GM06990 (cell line): ENCODE measurements at regions not wholly inside any gene's neighbourhood (a gene's known extent, or its start where the extent isn't known, plus 50 kb on each side); places are given as distances from the start of the nearest gene placed in this dataset.

ENCODE experiments used
- DNase-seq: peaks from one replicate; pipeline ENCODE4 v3.0.0-alpha.2; 2011; ENCODE audit not compliant: insufficient read length; ENCODE audit errors: extremely low read depth
- H3K27me3 ChIP-seq: replicated peaks from 2 replicates; pipeline ENCODE4 v1.6.0; 2011; ENCODE audit warnings: low read length; ENCODE audit not compliant: control insufficient read depth, insufficient read depth
- H3K36me3 ChIP-seq: 2 replicates; pipeline ENCODE4 v1.5.1; 2011; ENCODE audit warnings: low read length; ENCODE audit not compliant: control insufficient read depth, insufficient read depth
- H3K4me3 ChIP-seq: replicated peaks from 2 replicates; pipeline ENCODE4 v1.5.1; 2011; ENCODE audit warnings: low read depth, mild to moderate bottlenecking, control low read depth, low read length
- CTCF ChIP-seq: IDR thresholded peaks from 2 replicates; pipeline ENCODE4 v1.5.1; 2011; ENCODE audit warnings: low read length, control low read depth, mild to moderate bottlenecking, inconsistent platforms; ENCODE audit not compliant: insufficient read depth, poor library complexity, severe bottlenecking

GRCh38 chr2:128535953-128536352 lies 217.3 kb upstream of the HS6ST1 start:
- Histone ChIP-seq H3K27me3 (no peaks in the 10 kb centered on the region; the same call in 1 of the 2 replicates), H3K36me3 (no peaks in the 10 kb centered on the region), H3K4me3 (no peak overlapping the region)
- no peak for TF ChIP-seq CTCF
- DNase-seq = no peak

DNA sequence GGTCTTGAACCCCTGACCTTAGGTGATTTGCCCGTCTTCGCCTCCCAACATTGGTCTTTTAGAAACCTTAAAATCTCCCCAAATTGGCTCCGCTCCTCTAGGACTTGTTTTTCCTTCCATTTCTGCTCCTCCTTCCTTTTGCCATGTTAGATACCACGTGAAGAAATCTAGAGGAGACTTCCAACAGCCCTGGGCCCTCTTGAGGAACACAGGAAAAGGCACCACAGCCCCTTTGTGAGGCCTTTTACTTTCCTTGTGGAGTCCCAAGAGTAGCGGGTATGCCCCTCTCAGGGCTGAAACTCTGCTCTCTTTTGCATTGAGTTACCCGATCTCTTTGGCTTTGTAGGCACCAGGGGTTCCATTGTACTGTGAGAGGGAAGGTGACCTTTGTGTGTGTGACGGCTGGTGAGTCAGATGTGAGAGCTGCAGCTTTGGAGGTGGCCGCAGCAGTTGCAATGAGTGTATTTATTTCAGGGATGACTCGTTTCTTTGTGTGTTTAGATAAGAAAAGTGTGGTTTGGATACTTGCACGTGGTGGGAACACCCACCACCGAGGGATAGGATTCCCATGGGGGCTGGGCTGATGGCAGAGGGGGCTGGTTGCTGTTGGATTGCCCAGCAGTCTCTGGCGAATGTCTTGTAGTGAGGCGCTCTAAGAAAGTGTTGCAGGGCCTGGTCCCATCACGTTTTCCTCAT lies 218.4 kb upstream of the HS6ST1 start:
- no peak for DNase-seq
- H3K4me3 ChIP-seq = no peak overlapping the region

DNA sequence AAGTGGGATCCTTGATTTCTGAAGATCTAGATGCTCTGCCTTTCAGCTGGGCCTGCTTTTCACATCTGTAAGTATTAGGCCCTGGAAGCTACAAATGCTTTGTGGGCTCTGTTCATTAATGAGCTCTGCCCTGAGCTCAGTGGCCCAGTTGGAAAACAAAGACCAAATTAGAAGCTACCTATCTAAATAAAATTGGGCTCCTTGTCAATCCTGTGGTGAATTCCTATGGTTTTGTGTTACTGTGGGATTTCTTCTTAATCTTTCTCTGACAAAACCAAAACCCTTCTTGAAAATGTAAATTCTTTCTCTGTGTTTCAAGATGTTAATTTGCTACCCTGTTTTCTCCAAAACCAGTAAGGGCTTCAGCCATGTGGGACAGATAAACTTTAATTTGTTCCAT lies 219.0 kb upstream of the HS6ST1 start:
- no peak for DNase-seq
- no peak for TF ChIP-seq CTCF
- no peak overlapping the region for H3K4me3 ChIP-seq
- no peaks in the 10 kb centered on the region; the same call in 1 of the 2 replicates for H3K27me3 ChIP-seq
- H3K36me3 ChIP-seq = no peaks in the 10 kb centered on the region

More for the DNA sequence above, 218.4 kb upstream of the HS6ST1 start:
- no peak for TF ChIP-seq CTCF
- Histone ChIP-seq H3K27me3 (no peaks in the 10 kb centered on the region; the same call in 1 of the 2 replicates), H3K36me3 (no peaks in the 10 kb centered on the region)

GRCh38 chr2:128538396-128538795 lies 219.7 kb upstream of the HS6ST1 start:
- Histone ChIP-seq H3K4me3 (no peak overlapping the region), H3K27me3 (no peaks in the 10 kb centered on the region; the same call in 1 of the 2 replicates), H3K36me3 (no peaks in the 10 kb centered on the region)
- DNase-seq = no peak
- no peak for TF ChIP-seq CTCF

GRCh38 chr2:128540670-128541069 lies 222.0 kb upstream of the HS6ST1 start:
- DNase-seq = no peak
- H3K4me3 ChIP-seq = no peak overlapping the region
- no peaks in the 10 kb centered on the region; the same call in 1 of the 2 replicates for H3K27me3 ChIP-seq
- no peak for TF ChIP-seq CTCF
- no peaks in the 10 kb centered on the region for H3K36me3 ChIP-seq
